Neuronal stem cell (in vitro differentiated cells): ENCODE measurements at regions not wholly inside any gene's neighbourhood (a gene's known extent, or its start where the extent isn't known, plus 50 kb on each side); places are given as distances from the start of the nearest gene placed in this dataset.

Source experiments
- DNase-seq: peaks from one replicate; pipeline ENCODE4 v3.0.0-alpha.2; 2013; ENCODE audit warnings: low spot score
- H2AFZ ChIP-seq: one replicate; pipeline ENCODE4 v1.6.1; 2013; ENCODE audit warnings: mild to moderate bottlenecking, low read length, inconsistent platforms
- H2AK5ac ChIP-seq: 2 replicates; pipeline ENCODE4 v1.6.1; 2013; ENCODE audit warnings: low read depth, mild to moderate bottlenecking, inconsistent platforms, low read length, moderate library complexity, mixed read lengths
- H2BK120ac ChIP-seq: 2 replicates; pipeline ENCODE4 v1.6.1; 2013; ENCODE audit warnings: low read depth, mild to moderate bottlenecking, inconsistent platforms, low read length, moderate library complexity, mixed read lengths
- H2BK12ac ChIP-seq: one replicate; pipeline ENCODE4 v1.6.1; 2013; ENCODE audit warnings: low read length, inconsistent platforms
- H2BK15ac ChIP-seq: 2 replicates; pipeline ENCODE4 v1.6.1; 2013; ENCODE audit warnings: mild to moderate bottlenecking, low read length, inconsistent platforms, mixed read lengths
- H2BK5ac ChIP-seq: one replicate; pipeline ENCODE4 v1.6.1; 2013; ENCODE audit warnings: inconsistent platforms, mild to moderate bottlenecking, low read length, moderate library complexity
- H3K14ac ChIP-seq: one replicate; pipeline ENCODE4 v1.6.1; 2013; ENCODE audit warnings: low read length, inconsistent platforms
- H3K18ac ChIP-seq: 2 replicates; pipeline ENCODE4 v1.6.1; 2013; ENCODE audit warnings: low read length, inconsistent platforms
- H3K23ac ChIP-seq: 2 replicates; pipeline ENCODE4 v1.6.1; 2013; ENCODE audit warnings: low read depth, mild to moderate bottlenecking, mixed read lengths, low read length, inconsistent platforms; ENCODE audit not compliant: poor library complexity
- H3K27ac ChIP-seq: replicated peaks from 3 replicates; pipeline ENCODE4 v1.5.1; 2013; ENCODE audit warnings: low read length, inconsistent platforms
- H3K27me3 ChIP-seq, 3 experiments: 2 replicates each; pipeline ENCODE4 v1.6.1; 2013; ENCODE audit warnings: low read length in 3 of 3, mild to moderate bottlenecking in 2 of 3, inconsistent platforms in 1 of 3, low read depth in 1 of 3, mixed read lengths in 1 of 3, moderate library complexity in 1 of 3; ENCODE audit not compliant: control insufficient read depth in 3 of 3, insufficient read depth in 3 of 3
- H3K36me3 ChIP-seq, 2 donors: replicated peaks in 1 of 2; 2 replicates each; pipeline ENCODE4 v1.6.1; 2013; ENCODE audit warnings: low read length in 2 of 2; ENCODE audit not compliant: control insufficient read depth in 2 of 2, insufficient read depth in 2 of 2
- H3K4ac ChIP-seq: 2 replicates; pipeline ENCODE4 v1.6.1; 2013; ENCODE audit warnings: inconsistent platforms, mild to moderate bottlenecking, low read length, moderate library complexity
- H3K4me1 ChIP-seq, 2 donors: 1 replicate in 1 of 2; 2 replicates in 1 of 2; pipeline ENCODE4 v1.6.1; 2013; ENCODE audit warnings: low read length in 2 of 2, low read depth in 1 of 2; ENCODE audit not compliant: control insufficient read depth in 2 of 2, insufficient read depth in 1 of 2
- H3K4me2 ChIP-seq: one replicate; pipeline ENCODE4 v1.6.1; 2013; ENCODE audit warnings: mild to moderate bottlenecking, low read length, inconsistent platforms; ENCODE audit not compliant: insufficient read depth, poor library complexity, severe bottlenecking
- H3K4me3 ChIP-seq, 2 donors: 2 replicates each; pipeline ENCODE4 v1.5.1; 2013; ENCODE audit warnings: low read length in 2 of 2, mild to moderate bottlenecking in 2 of 2, inconsistent platforms in 1 of 2, moderate library complexity in 1 of 2
- H3K79me1 ChIP-seq: one replicate; pipeline ENCODE4 v1.6.1; 2013; ENCODE audit warnings: low read depth, mild to moderate bottlenecking, inconsistent platforms, low read length, moderate library complexity
- H3K9ac ChIP-seq: one replicate; pipeline ENCODE4 v1.6.1; 2013; ENCODE audit warnings: mild to moderate bottlenecking, low read depth, low read length, inconsistent platforms; ENCODE audit not compliant: poor library complexity
- H3K9me3 ChIP-seq, 2 donors: replicated peaks in 1 of 2; 2 replicates each; pipeline versions ENCODE3 to v1.6.1; 2013; ENCODE audit warnings: low read length in 2 of 2, mild to moderate bottlenecking in 2 of 2, inconsistent platforms in 1 of 2, low read depth in 1 of 2, mixed read lengths in 1 of 2, moderate library complexity in 1 of 2; ENCODE audit not compliant: control insufficient read depth in 2 of 2, insufficient read depth in 1 of 2
- H4K8ac ChIP-seq: one replicate; pipeline ENCODE4 v1.6.1; 2013; ENCODE audit warnings: low read depth, mild to moderate bottlenecking, inconsistent platforms, low read length, moderate library complexity
- H4K91ac ChIP-seq: one replicate; pipeline ENCODE4 v1.6.1; 2013; ENCODE audit warnings: low read length, low read depth, mild to moderate bottlenecking, inconsistent platforms; ENCODE audit not compliant: poor library complexity
- WGBS, 2 donors: extraction: QIAGEN DNeasy Blood & Tissue Kit; methylation state at CpG; one replicate each; pipeline ENCODE4 v1.1.7; 2013; ENCODE audit warnings: missing lambda C conversion rate in 2 of 2, mixed read lengths in 1 of 2; ENCODE audit not compliant: insufficient read length in 2 of 2, insufficient replicate concordance in 1 of 2; ENCODE audit errors: extremely low coverage in 2 of 2; 5-methylcytosine and 5-hydroxymethylcytosine counted together

DNA sequence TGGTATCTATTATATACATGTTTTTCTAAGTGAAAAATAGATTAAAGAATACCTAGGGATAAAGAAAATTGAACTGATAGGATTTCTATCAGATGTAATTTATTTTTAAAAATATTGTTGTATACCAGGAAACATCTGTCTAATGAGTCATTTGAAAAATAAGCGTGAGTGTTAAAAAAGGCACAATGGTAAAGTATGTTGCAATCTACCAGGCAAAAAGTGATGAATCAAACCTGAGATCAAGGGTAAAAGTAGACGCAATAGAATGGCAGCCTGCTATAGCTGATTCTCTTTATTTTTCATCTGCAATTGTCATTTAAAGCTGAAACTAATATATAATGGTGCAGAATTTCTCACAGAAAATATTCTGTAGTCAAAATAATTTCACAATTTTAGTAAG, 1119.6 kb downstream of the PCDH18 start:
- DNase-seq = no peak
- Histone ChIP-seq H3K4ac (no peak overlapping the region), H3K79me1 (no peaks in the 10 kb centered on the region), H2BK12ac (no peak overlapping the region), H2BK120ac (no peak overlapping the region), H3K23ac (no peak overlapping the region), H3K9me3 (no peaks in the 10 kb centered on the region), H3K4me3 (no peak overlapping the region), H2AFZ (no peak overlapping the region), H2BK5ac (no peak overlapping the region), H3K14ac (no peak overlapping the region), H3K18ac (no peak overlapping the region), H3K4me1 (no peaks in the 10 kb centered on the region), H3K27ac (no peak overlapping the region), H2AK5ac (no peak overlapping the region), H3K27me3 (no peaks in the 10 kb centered on the region), H3K9ac (no peak overlapping the region), H3K36me3 (no peaks in the 10 kb centered on the region), H2BK15ac (no peak overlapping the region), H3K4me2 (no peak overlapping the region), H4K91ac (no peak overlapping the region), H4K8ac (no peak overlapping the region)
- no CpG with 5 or more reads among the region's 2 CpGs for WGBS, 2 donors

DNA sequence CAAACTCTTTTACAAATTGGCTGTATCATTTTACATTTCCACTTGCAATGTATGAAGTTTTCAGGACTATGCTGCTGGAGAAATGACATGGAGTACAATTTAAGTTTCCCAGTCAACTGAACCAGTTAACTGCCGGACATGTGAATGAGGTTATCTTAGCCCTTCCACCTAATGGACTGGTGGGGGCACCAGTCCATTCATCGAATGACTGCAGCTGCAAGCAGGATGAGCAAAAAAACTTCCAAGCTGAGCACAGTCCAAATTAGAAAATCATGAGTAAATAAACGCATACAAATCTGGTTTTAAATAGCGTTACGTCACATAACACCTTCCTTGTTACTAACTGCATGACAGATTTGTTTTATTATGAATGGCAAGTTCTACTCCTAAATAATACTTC, 1131.5 kb downstream of the PCDH18 start:
- Histone ChIP-seq H2AK5ac (no peak overlapping the region), H3K36me3 (no peaks in the 10 kb centered on the region), H3K4me3 (no peak overlapping the region), H3K4me2 (no peak overlapping the region), H3K27me3 (no peaks in the 10 kb centered on the region), H2BK12ac (no peak overlapping the region), H3K9ac (no peak overlapping the region), H3K27ac (no peak overlapping the region), H3K79me1 (no peaks in the 10 kb centered on the region), H3K14ac (no peak overlapping the region), H3K9me3 (no peaks in the 10 kb centered on the region), H2BK120ac (no peak overlapping the region), H2BK15ac (no peak overlapping the region), H4K8ac (no peak overlapping the region), H2BK5ac (no peak overlapping the region), H3K4me1 (no peaks in the 10 kb centered on the region), H4K91ac (no peak overlapping the region), H2AFZ (peak overlapping the region; percentile 34), H3K18ac (no peak overlapping the region), H3K23ac (no peak overlapping the region), H3K4ac (no peak overlapping the region)
- no CpG with 5 or more reads among the region's 5 CpGs for WGBS, 2 donors
- no peak for DNase-seq

DNA sequence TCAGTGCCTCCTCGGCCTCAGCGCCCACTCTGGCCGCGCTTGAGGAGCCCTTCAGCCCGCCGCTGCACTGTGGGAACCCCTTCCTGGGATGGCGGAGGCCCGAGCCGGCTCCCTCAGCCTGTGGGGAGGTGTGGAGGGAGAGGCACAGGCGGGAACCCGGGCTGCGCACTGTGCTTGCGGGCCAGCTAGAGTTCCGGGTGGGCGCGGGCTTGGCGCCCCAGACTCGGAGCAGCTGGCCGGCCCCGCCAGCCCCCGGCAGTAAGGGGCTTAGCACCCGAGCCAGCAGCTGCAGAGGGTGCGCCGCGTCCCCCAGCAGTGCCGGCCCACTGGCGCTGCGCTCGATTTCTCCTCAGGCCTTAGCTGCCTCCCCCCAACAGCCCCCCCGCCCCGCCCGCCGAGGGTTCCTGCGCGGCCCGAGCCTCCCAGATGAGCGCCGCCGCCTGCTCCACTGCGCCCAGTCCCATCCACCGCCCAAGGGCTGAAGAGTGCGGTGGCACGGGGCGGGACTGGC, 1137.0 kb downstream of the PCDH18 start:
- no peak overlapping the region for H2AFZ ChIP-seq
- WGBS, 2 donors = no CpG with 5 or more reads among the region's 44 CpGs
- H3K79me1 ChIP-seq = no peaks in the 10 kb centered on the region
- H3K36me3 ChIP-seq = no peaks in the 10 kb centered on the region
- no peak overlapping the region for H3K4me2 ChIP-seq
- H2AK5ac ChIP-seq = no peak overlapping the region
- H3K27me3 ChIP-seq = no peaks in the 10 kb centered on the region
- H2BK5ac ChIP-seq = no peak overlapping the region
- no peak overlapping the region for H3K4ac ChIP-seq
- H3K9me3 ChIP-seq = no peaks in the 10 kb centered on the region
- no peak overlapping the region for H3K27ac ChIP-seq
- no peak overlapping the region for H3K9ac ChIP-seq
- no peak overlapping the region for H3K23ac ChIP-seq
- no peak overlapping the region for H2BK120ac ChIP-seq
- H2BK12ac ChIP-seq = no peak overlapping the region
- H3K18ac ChIP-seq = peak overlapping the region; percentile 17
- H2BK15ac ChIP-seq = no peak overlapping the region
- H4K91ac ChIP-seq = no peak overlapping the region
- no peak for DNase-seq
- H3K4me1 ChIP-seq = no peaks in the 10 kb centered on the region
- H4K8ac ChIP-seq = no peak overlapping the region
- H3K14ac ChIP-seq = no peak overlapping the region
- no peak overlapping the region for H3K4me3 ChIP-seq

DNA sequence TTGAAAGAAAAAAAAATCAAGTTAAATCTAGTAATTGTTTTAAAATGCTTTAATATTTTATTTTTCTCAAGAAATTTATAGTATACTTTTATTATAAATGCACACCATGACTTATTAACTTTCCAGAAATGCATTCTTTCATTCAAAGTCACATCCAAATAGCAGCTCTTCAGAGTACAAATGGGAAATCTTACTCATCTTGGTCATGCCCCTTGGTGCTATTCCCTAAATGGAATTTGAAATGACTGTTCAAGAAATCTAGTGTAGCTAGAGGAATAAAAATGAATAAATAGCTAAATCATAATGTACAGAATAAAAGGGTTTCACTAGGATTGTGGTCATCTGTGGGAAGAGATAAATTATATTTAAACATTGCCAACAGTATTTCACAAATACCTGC, 1139.7 kb downstream of the PCDH18 start:
- no peak overlapping the region for H2BK120ac ChIP-seq
- no peak overlapping the region for H2AFZ ChIP-seq
- no peak overlapping the region for H4K91ac ChIP-seq
- H2BK15ac ChIP-seq = no peak overlapping the region
- no peaks in the 10 kb centered on the region for H3K9me3 ChIP-seq
- no peaks in the 10 kb centered on the region for H3K4me1 ChIP-seq
- no peak overlapping the region for H3K14ac ChIP-seq
- no peaks in the 10 kb centered on the region for H3K36me3 ChIP-seq
- H3K9ac ChIP-seq = no peak overlapping the region
- no peak overlapping the region for H2AK5ac ChIP-seq
- no peak overlapping the region for H3K4me2 ChIP-seq
- H3K79me1 ChIP-seq = no peaks in the 10 kb centered on the region
- no peak overlapping the region for H3K4ac ChIP-seq
- no peak for DNase-seq
- H2BK12ac ChIP-seq = no peak overlapping the region
- H3K23ac ChIP-seq = no peak overlapping the region
- H3K18ac ChIP-seq = no peak overlapping the region
- no peak overlapping the region for H4K8ac ChIP-seq
- H3K4me3 ChIP-seq = no peak overlapping the region
- H3K27me3 ChIP-seq = no peaks in the 10 kb centered on the region
- no peak overlapping the region for H2BK5ac ChIP-seq
- no peak overlapping the region for H3K27ac ChIP-seq
